ENCODE measurements at regions not wholly inside any gene's neighbourhood (a gene's known extent, or its start where the extent isn't known, plus 50 kb on each side); places are given as distances from the start of the nearest gene placed in this dataset.

DNA sequence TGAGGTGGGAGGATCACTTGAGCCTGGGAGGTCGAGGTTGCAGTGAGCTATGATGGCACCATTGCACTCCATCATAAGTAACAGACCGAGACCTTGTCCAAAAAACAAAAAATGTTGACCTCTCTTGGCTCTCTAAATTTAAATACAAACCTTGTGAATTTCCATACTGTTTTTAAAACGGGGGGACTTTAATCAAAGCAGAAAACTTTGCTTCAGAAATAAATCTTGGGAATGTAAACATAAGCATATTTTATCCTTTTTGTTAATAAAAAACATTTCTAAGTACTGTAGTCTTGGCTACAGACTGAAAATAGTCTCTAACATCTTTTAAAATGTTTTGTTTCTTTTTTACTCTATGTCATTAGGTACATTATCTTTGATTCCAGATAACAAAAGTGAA lies 130.7 kb upstream of the RASSF8 start:
- no peak for DNase-seq (ENCODE audit: low spot score)

DNA sequence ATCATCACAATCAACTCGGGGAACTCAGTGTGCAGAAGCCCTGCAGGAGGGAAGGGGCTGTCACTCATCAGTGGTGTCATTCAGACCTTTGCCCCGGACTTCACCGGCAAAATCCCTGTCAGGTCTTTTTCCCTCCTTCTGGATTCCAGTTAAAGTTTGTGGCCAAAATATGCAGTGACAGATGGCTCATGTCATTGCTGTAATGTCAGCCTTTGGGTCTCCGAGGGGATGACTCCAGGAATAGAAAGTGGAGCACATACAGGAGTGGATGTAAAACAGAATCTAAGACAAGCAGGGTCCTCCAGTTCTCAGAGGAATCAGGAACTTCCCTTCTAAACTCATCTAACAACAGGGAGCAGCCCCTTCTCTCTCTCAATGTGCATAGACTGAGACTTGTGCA lies 130.3 kb upstream of the RASSF8 start:
- DNase-seq (ENCODE audit: low spot score): no peak

DNA sequence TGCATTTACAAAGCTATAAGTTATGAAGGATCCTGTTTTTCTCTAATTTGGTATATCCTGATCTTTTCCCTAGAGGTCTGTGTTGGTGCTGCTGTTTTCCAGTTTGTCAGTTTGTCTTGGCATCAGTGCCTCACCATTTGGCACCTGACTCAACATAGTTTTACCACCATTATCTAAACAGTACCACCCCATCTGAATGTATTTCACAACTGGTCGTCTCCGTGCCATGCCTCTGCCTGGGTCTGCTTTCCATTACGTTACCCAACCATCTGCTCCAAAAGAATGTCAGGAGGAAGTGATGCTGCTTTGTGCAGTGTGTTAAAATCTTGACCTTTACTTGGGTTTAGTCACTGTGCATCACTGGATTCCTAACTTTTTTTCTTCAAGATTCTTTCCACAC lies 129.3 kb upstream of the RASSF8 start:
- peak; percentile 62 for DNase-seq (ENCODE audit: low spot score)

GRCh38 chr12:25830456-25830855 lies 128.0 kb upstream of the RASSF8 start:
- DNase-seq (ENCODE audit: low spot score): no peak

DNA sequence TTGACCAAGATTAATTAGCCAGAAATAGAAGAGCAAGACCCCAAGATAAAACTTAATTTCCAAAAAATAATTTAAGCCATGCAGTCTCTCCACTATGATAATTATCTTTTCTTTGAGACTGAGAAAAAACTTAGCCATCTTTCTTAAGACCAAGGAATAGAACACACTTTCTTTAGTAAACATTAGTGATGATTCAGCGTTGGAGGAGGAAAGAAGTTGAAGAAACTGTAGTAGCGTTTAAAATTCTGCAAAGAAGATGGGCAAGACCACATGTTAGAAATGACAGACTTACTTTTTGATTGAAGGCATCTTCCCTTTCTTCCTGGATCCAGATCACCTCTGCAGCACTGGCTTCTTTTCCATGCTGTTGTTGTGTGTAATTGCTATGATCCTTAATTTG lies 124.8 kb upstream of the RASSF8 start:
- no peak for DNase-seq (ENCODE audit: low spot score)

DNA sequence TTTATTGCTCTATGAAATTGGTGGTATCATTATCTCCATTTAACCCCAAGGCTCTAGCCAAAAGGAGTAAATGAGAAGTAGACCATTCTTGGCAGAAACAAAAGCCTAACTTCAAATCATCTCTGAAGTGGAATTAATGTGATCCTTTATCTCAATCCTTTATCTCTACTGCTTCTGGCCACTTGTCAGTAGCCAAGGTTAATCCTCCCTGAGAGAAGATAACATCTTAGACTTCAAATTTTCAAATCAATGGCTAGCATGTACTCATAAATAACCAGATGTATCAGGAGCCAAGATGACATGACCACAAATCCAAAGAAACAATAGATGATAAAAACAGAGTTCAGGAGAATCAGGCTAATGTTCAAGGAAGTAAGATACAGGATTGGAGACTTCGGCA lies 123.1 kb upstream of the RASSF8 start:
- no peak for DNase-seq (ENCODE audit: low spot score)

GRCh38 chr12:25838007-25838406 lies 120.5 kb upstream of the RASSF8 start:
- DNase-seq (ENCODE audit: low spot score): no peak

GRCh38 chr12:25839470-25839869 lies 119.0 kb upstream of the RASSF8 start:
- DNase-seq (ENCODE audit: low spot score): no peak

GRCh38 chr12:25840678-25841465 lies 117.6 kb upstream of the RASSF8 start:
- no peak for DNase-seq (ENCODE audit: low spot score)

GRCh38 chr12:25842254-25842653 lies 116.2 kb upstream of the RASSF8 start:
- no peak for DNase-seq (ENCODE audit: low spot score)

DNA sequence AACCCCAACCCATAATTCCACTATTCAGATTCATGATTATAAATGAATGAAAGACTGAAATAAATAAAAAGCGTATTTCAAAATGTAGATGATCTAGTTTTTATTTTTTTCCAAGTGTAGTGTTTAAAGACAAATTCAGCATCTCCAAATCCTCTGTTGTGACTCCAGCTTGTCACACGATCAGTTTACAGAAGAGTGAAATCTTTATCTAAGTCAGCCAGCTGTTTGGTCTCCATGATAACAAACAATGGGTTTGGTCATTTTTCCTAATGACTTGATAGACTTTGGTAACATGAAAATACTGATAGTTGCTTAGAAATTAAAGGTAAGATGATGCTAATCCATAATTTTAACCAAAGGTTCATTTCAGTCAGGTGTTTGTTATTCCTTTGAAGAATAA lies 114.5 kb upstream of the RASSF8 start:
- DNase-seq (ENCODE audit: low spot score): no peak

- no peak for DNase-seq (ENCODE audit: low spot score)
These were observed 113.1 kb upstream of the RASSF8 start for GRCh38 chr12:25845415-25845814.

GRCh38 chr12:25852792-25853191 lies 105.7 kb upstream of the RASSF8 start:
- no peak for DNase-seq (ENCODE audit: low spot score)

GRCh38 chr12:25853316-25854095 lies 105.0 kb upstream of the RASSF8 start:
- no peak for DNase-seq (ENCODE audit: low spot score)

DNA sequence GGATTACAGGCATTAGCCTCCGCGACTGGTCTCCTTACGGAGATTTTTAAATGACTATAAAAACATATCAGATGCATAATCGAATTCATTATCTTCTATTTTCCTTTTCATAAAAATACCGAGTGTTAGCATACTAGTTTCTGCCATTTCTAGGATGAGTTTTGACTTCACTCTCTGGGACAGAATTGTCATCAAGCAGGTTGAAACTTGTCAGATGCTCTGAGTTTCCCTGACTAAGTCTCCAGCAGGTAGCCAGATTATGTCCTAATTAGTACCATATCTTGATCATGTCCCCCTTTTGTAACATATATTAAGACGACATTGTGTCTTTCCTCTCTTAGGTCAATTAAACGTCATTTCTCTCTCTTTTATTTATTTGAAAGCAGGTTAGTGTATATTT lies 103.5 kb upstream of the RASSF8 start:
- DNase-seq (ENCODE audit: low spot score): no peak

- no peak for DNase-seq (ENCODE audit: low spot score)
These were observed 102.8 kb upstream of the RASSF8 start for GRCh38 chr12:25855716-25856115.

DNA sequence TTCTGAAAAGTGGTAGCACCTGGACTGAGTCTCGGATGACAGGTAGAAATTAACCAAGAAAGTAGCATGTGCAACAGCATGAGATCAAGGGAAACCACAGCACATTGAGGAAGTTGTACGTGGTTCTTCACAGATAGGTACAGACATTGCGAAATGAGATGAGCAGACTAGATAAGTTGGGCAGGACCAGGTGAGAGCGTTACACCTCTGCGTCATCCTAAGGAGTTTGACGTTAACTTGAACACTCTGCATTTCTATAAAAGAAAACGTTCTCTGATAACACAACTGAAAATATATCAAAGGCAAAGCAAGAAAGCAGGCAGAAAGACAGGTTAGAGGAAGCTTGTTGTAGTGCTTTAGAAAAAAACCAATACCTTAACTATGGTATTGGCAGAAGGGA lies 98.5 kb upstream of the RASSF8 start:
- no peak for DNase-seq (ENCODE audit: low spot score)

DNA sequence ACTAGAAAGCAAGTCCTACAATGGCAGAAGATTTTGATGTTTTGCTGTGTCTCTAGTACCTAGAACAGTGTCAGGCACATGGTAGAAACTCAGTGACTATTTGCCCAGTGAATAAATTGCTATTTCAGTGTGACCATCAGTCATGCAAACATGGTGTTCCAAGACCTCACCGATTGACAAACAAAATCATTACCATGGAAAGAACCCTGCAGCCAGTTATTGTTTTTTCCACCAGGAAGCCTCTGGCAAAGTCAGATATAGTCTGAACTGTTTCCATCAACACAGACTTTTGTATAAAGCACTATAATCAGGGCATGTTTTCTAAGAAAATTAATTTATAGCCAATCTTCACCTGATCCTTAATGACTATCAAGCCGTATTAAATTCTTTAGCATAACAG lies 97.3 kb upstream of the RASSF8 start:
- no peak for DNase-seq (ENCODE audit: low spot score)

DNA sequence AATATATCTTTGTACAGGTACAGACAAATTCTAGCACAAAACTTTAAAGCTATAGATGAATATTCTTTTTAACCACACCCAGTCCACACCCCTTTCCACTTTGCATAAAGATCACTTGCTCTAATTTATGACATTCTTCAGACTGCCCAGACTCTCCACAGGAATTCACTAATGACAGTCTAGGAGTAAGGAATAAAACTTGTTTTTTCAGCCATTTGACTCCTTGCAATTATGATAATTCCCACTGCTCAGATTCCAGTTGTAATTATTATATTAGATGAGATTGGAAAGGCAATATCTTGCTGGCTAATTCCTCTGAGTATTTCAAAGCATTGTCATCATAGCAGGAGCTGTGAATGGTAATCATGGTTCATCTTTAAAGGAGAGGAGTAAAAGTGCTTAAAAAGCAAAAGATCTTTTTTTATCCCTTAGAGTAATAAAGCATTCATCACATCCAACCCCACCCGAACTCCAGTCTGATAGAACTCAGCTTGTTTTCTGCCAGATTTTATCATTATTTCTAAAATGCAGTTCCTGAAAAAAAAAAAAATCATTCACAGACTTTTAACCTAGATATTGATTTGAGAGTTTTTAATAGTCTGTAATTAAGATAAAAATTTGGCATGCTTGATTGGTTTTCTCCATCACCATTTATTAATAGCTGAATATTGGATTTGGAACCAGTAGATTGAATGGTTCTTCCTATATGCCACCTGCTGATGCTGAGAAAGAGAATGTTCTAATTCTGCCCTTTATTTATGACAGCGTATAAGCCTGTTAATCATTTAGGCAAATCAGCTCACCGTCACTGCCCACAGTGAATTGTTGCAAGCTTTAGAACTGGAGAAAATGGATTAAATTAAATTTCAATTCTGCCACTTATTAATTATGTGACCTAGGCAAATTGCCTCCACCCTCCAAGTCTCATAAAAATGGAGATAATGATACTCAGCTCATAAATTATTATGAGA lies 93.9 kb upstream of the RASSF8 start:
- DNase-seq (ENCODE audit: low spot score): peak; percentile 37

- DNase-seq (ENCODE audit: low spot score): no peak
These were observed 91.7 kb upstream of the RASSF8 start for GRCh38 chr12:25866586-25867378.

DNA sequence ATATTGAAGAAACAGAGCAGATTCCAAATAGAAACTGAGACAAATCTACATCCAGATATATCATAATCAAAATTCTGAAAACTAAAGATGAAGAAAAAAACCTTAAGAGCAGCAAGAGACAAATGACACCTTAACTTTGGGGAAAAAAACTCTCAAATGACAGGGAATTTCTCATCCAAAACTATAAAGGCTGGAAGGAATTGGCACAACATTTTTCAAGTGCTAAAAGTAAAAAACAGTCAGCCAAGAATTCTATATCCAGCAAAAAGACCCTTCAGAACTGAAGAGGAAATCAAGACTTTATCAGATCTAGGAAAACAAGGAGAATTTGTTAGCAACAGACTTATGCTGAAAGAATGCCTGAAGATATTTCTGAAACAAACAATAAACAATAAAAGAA lies 90.3 kb upstream of the RASSF8 start:
- no peak for DNase-seq (ENCODE audit: low spot score)
